NCI-H146 treated with DMSO at 0.1 percent for 48 hours (cell line): ENCODE measurements at regions not wholly inside any gene's neighbourhood (a gene's known extent, or its start where the extent isn't known, plus 50 kb on each side); places are given as distances from the start of the nearest gene placed in this dataset.

ENCODE experiments used
- DNase-seq: peaks from one replicate; lab custom pipeline; 2025; ENCODE audit not compliant: unreplicated experiment; lab: John Stamatoyannopoulos, UW

DNA sequence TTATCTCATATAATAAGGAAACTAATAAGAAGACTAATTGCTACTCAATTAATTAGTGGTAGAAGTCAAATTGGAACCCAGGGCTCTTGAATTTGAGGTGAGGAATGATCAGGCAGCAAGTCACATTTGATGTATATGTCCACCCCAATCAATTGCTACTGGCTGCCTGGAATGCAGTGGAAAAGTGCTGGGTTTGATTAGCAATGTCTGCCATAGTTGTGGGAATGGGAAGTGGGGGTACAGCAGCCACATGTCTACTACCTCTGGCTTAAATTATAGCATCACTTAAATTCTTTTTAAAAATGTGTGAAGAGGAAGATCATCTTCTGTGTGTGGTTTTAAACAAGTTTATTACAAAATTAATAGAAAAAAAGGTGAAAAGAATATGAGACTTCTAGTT lies 50.8 kb upstream of the NAV2 start:
- DNase-seq: no peak

DNA sequence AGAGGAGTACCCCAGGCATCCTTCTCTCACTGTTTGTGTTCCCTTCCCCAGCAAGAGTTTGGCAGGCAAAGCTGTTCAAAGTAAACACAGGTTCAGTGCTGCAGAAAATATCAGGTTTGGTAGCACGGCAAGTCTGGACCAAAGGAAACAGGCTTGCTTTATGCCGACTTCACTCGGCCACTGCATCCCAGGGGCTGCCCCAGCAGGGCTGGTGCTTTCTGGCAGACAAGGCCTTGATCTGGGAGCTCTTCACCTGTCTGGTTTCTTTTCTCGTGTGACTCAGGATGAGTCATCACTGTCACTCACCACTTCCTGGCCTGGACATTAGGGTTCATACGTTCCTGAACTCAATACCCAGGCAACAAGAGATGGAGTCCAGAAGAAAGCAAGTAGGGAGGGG lies 52.6 kb upstream of the NAV2 start:
- peak; percentile 11 for DNase-seq

DNA sequence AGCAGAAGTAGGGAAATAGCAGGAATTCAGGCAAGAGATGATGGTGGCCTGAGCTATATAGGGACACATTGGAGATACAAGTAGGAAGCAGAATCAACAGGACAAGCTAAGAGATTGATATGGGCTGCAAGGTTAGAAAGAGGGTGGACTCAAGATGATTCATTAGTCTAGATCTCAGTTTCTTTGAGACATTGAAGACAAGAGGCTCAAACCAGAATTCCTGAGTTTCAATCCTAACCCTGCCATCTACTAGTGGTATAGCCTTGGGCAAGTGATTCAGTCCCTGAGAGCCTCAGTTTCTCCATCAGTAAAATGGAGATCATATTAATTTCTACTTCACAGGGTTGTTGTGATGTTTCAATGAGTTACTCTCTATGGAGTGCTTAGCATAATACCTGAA lies 53.1 kb upstream of the NAV2 start:
- no peak for DNase-seq

DNA sequence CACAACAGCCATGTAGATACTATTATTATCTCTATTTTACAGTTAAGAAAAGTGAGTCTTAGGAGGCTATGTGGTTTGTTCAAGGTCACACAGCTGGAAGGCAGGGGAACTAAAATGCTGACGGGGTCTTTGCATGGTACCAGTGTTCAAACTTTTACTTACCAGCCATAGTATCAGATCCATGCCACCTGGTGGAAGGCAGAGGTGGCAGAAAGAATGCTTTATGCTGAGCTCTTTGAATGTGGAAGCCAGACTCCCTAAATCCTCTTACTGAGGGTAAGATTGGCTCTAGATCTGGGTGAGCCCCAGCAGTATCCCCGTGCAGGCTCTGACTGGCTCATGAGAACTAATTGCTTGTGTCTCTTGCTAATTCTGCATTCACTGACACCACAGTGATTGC lies 54.3 kb upstream of the NAV2 start:
- no peak for DNase-seq

DNA sequence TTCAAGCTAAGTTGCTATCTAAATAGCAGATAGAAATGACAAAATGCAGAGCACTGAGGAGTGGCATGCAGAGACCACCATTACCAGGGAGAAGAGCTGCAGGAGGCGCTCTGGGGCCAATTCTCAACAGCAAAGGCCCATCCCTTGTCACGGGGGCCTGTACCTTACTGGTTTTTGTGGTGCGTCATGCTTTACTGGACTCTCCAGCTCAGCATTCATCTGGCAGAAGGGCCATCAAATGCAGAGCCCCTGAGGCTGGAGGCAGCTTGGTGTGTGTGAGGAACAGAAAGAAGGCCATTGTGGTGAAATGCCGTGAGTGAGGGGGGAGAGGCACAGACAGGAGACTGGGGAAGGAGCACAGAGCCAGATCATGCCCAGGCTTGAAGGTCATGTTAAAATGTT lies 56.5 kb upstream of the NAV2 start:
- no peak for DNase-seq

DNA sequence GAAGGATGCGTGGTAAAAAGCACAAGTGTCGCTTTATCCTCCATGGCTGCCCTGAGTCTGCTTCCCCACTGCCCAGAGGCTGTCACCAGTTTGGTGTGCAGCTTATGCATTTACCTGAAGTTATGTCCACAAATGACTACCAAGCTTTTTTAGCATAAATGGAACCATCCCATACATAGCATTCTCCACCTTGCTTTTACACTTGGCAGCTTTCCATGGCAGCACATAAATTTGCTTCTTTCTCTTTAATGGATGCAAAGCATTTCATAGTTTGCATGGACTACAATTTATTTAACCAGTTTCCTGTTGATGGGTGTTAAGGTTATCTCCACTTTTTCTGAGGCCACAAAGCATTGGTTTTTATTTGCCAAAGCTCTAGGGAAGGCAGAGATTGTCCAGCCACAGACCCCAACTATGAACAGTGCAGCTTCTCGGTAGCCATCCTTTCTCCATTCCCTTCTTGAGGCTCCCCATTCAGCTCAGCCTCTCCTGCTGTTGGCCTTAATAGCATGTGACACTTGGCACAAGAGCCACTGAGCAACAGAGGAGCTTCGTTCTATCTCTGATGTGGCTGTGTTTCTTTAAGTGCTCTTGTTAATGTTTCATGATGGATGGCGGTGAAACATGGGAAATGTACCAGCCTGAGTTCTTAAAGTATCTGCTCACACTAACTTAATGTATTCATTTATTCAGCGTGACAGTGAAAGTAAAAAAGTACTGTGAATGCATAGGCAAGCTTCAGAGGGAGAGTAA lies 59.8 kb upstream of the NAV2 start:
- no peak for DNase-seq

DNA sequence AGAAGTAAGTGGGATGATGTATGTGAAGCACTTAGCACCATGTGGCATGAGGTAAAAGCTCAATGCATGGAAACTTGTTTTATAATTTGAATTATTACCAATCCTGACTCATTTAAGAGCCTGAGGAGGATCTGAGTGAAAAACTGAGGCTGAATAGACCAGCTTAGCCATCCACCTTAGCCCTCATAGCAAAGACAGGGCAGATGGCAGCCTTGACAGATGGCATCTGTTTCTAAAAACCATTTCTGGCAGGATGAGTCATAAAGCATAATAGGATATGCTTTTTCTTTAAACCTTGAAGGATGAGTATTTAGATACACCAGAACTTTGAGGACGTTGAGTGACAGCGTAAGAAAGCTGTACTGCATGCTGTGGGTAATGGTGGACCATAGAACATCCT lies 61.0 kb upstream of the NAV2 start:
- no peak for DNase-seq

DNA sequence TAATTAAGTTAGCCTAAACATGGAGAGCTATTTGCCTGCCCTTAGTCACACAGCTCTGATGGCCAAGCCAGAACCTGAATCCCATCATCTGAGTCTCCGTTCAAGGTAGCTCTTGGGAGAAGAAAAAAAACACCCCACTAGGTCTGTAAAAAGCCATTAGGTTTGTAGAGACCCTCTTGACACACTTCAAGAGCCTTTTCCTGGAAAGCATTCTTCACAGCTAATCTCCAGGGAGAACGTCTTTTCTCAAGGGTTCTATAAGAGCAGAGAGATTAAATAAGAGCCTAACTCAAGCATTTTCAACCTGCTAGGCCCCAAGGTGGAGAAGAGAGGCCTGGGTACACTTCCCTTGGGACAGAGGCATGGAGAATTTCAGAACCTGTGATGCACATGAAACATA lies 61.6 kb upstream of the NAV2 start:
- DNase-seq: no peak

DNA sequence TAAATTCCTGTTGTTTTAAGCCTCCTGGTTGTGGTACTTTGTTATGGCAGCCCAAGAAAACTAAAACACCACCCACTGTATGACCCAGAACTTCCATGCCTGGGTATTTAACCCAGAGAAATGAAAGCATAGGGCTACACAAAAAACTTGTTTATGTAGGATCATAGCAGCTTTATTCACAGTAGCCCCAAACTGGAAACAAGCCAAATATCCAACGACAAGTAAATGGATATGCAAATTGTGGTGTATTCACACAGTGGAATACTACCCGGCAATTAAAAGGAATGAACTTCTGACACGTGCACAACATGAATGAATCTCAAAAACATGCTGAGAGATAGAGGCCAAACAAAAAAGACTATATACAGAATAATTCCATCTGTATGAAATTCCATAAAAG lies 62.2 kb upstream of the NAV2 start:
- DNase-seq: no peak

DNA sequence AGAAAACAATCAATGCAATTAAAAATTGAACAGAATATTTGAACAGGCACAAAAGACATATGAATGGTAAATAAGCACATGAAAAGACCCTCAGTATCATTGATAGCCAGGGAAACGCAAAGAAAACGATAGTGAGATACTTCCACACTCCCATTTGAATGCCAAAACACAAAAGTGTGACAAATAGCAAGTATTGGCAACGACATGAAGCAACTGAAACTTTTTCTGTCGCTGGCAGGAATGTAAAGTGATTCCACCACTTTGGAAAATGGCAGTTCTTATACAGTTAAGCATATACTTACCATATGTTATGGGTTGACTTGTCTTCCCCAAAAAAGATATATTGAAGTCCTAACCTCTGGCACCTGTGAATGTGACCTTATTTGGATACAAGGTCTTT lies 62.9 kb upstream of the NAV2 start:
- DNase-seq: no peak

DNA sequence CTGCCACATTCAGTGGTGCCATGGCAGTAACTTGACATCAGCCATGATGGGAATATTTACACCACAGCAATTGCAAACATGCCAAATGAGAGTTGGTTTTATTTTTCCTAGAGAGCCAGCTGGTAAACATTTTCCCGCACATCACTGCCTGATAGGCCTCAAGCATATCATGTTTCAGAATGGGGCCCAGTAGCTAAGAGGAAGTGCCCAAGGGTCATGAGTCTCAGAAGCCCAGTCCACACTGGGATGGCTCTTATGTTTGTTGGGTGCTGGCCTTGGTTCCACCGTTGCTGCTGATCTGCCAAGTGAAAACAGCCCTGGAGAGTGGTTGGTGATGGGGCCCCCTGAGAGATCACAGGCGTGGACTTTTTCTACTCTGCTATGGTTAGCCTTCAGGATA lies 64.3 kb upstream of the NAV2 start:
- peak; percentile 10 for DNase-seq

DNA sequence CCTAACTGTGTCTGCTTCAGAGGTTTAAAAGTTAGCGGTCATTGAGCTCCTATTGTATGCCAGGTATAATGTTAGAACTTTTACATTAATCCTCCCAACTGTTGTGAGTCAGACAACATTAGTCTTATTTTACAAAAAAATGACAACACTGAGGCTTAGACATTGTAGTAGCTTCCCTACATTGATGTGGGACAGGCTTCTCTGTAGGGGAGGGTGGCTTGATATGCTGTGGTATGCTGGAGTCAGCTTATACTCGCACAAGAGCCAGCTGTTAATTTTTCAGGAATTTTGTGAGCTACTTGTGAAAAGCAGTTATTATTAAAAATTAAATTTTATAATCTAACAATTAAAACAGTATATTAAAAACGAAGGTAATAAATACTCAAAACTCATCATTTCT lies 64.8 kb upstream of the NAV2 start:
- no peak for DNase-seq

DNA sequence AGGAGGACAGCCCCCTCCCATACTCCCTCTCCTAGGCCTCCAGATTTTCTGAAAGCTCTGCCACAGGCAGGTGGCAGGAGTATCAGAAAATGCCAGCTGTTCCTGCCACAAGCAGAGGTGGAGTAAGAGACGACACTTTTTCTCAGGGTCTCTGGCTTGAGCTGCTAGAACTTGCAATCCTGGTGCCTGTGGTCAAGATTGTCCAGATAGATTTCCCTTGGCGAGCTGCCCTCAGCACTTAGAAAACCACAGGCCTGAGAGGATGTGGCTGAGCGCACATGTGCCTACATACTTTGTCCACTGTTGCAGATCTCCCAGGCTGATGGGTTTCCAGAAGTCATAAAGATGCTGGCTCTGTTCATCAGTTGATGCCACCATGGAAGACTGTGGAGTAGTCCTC lies 65.7 kb upstream of the NAV2 start:
- DNase-seq: no peak

DNA sequence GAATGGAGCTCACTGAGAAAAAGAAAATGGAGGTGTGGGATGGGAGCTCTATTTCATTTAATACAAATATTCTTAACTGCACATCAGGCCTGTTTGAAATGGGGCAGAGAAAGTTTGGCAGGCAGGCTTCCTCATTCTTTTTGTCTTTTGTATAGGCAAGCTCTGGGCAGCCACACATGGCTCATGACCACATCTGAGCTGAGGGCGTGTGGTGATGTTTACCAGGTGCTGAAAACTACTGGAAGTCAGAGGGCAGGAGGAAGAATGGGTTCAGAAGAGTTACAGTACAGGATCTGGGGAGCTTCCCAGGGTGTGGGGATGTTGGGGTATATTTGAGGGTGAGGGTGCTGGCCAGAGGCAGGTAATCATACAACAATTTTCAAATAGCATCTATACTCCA lies 66.3 kb upstream of the NAV2 start:
- DNase-seq: no peak

DNA sequence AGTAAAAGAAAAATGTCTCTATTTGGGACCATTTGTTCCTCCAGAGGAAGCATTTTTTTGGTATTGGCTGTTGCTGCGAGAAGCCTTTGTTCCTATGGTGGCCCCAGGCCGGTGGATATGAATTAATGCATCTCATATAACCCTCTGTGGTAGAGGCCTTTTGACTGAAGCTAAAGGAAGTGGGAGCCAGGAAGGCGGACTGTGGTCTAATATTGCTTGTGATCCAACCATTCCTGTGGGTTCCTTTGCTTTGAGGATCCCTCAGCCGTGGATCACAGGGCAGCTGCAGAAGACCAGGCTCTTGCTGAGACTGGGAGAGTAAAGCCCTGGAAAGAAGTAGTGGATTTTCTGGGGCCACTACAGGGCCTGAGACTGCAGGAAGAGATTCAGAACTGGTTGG lies 68.3 kb upstream of the NAV2 start:
- DNase-seq: no peak

DNA sequence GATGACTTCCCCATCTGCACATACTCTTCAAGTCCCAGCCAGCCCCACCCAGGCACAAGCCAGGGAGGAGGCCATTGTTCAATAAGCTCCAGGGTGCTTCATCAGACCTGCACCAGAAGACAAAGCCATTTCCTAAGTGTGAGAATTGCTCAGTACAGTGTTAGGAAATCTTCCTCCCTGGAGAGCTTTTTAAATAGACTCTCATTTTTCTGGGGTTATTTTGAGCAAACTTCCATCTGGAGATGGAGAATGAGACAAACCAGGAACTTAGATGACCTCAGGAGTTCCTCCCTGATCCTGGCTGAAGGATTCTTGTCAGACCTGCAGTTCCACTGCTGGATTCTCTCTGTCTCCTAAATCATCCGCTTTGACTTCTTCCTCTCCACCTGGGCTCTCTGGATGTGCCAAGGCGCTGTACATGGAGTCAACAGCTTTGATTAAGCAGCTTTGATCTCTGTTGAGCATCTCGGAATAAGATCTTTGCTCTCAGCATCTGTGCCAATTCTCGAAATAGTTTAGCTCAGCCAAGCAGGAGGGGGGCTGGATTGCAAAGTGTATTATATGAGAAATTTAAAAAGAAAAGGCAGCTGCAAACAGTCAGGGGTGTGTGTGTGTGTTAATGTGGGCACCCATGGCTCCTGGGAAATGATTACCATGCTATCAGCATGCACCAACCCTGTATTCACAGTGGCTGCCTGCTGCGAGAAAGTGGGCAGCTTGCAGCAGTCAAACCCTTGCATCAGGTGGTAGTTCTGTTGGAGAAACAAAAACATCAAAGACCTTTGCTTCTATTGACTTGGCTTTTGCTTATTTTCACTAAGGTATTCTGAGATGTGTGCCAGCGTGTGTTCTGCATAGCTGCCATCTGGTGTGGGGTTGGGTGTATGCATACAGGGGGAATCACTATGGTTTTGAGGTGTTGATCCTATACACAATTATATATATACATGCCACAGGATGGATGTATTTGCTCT lies 70.2 kb upstream of the NAV2 start:
- DNase-seq: peak; percentile 55

DNA sequence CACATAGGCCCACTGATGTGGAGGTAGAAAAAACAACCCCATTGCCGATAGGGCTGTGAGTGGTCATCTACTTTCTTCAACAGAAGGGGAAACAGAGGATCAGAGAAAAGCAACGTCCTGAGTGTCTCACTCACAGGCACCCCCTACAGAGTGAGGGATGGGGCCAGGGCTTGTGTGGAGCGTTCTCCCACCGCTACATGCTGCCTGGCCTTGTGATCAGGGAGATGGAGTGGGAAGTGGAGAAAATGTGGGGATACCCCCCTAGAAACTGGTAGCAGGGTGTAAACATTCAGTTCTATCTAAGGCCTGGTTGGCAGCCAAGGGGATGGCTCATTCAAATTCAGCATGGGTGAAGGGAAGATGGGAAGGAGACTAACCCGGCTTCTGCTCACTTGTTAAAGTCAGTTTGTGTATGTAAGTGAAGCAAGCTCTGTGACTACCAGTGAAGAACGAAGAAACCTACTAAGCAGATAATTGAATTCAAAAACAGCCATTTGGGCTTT lies 73.0 kb upstream of the NAV2 start:
- DNase-seq: no peak

DNA sequence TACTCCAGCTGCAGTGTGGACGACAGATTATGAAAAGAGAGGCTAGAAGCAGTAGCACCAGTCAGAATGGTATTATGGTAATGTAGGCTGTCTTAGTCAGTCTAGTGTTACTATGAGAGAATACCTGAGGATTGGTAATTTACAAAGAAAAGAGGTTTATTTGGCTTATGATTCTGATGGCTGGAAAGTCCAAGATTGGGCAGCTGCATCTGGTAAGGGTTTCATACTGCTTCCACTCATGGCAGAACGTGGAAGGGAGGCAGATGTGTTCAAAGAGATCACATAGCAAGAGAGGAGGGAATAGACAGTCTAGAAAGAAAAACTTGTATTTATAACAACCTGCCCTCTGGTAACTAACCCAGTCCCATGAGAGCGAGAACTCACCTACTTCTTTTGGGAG lies 77.3 kb upstream of the NAV2 start:
- DNase-seq: no peak

DNA sequence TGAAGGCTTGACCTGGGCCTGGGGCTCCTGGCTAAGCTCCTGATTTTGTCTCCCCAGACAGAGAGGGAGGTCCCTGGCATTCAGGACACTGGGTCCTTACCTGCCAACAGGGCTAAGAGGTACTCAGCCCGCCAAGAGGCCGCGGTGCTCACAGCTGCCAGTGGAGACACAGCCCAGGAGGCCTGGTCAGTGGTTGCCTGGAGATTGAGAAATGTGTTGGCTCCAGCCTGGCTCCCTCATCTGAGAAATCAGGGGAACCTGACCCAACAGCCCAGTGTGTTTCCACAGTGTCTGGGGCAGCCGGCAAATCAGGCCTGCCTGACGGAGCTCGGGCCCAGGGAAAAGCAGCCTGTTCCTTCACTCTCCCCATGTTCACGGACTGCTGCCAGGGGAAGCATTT lies 79.4 kb upstream of the NAV2 start:
- no peak for DNase-seq

DNA sequence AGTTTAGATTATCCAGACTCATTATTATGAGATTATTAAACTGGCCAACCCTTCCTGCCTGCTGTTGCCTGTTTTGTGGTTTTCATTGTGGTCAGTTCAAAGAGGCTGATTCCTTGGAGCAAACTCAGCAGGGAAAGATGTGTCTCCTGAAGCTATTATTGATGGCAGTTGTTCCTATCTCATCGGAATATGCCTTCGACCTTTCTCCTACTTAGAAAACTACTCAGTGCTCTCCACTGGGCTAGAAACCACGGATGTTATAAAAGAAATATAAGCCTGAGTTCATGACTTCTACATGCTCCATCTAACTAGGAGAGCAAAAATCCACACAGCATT lies 80.2 kb upstream of the NAV2 start:
- no peak for DNase-seq

DNA sequence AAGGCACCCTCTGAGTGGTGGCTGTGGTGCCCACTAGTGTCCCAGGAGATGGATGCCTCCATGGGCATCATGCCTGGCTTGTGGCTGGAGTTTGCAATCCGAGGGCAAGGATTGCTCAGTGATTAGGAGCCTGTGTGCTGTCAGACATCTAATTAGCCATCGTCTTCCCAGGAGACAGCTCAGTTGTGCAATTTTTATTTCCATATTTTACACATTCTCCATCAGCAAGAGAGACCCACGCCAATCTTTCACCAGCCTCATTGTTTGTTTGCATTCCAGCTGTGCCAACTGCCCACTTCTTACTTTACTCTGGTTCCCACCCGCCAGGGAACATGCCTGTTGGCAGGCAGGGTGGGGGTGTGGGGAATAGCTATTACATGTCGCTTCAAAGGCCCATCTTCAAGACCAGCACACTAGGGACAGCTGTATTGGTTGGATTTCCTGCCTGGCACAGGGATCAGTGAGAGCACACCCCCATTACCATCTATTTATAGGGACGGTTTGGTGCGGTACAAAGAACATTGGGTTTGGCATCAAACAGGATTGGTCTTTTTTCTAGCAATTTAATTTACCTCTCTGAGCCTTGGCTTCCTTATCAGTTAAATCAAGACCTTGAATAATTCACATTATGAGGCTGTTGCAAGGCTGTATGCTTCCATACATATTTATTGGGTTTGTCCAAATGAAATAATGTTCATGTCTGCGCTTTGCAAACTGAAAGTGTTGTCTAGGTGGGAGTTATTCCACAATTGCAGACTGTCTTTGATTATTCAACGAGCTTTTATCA lies 80.7 kb upstream of the NAV2 start:
- DNase-seq: no peak

DNA sequence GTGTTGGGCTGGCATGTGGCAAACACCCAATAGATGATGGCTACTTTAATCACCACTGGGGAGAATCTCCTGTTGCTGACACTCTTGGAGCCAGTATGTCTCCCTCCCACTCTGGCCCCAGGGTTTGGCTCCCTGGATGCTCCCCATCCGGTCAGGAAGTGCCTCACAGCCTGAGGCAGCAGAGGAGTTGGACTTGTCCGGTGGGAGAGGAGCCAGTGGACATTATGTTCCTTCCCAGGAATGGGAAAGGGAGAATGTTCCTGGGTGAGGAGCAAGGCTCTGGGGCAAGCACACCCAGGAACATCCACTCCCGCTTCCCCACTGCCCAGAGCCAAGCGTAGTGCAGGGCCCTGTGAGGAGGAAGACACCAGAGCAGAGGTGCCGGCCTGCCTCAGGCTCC lies 84.6 kb upstream of the NAV2 start:
- no peak for DNase-seq
